ENCODE measurements at regions not wholly inside any gene's neighbourhood (a gene's known extent, or its start where the extent isn't known, plus 50 kb on each side); places are given as distances from the start of the nearest gene placed in this dataset.

GRCh38 chr11:115591380-115591779 is 87.2 kb upstream of the CADM1 start:
- TF ChIP-seq ISL1 (CRISPR knock-in tag; IDR thresholded peaks at IDR 0.05) (no peak), TOX (CRISPR knock-in tag; IDR thresholded peaks at IDR 0.05; ENCODE audit: borderline replicate concordance) (no peak), POU6F1 (CRISPR knock-in tag; IDR thresholded peaks at IDR 0.05; ENCODE audit: borderline replicate concordance, low read depth) (no peak), TCF4 (CRISPR knock-in tag; IDR thresholded peaks at IDR 0.05; ENCODE audit: borderline replicate concordance) (no peak), ZFP3 (CRISPR knock-in tag; IDR thresholded peaks at IDR 0.05) (no peak), CSRNP3 (CRISPR knock-in tag; IDR thresholded peaks at IDR 0.05) (no peak), PATZ1 (CRISPR knock-in tag; IDR thresholded peaks at IDR 0.05; ENCODE audit: borderline replicate concordance) (no peak), CREB5 (CRISPR knock-in tag; IDR thresholded peaks at IDR 0.05; ENCODE audit: low read depth) (no peak), ZNF8 (CRISPR knock-in tag; IDR thresholded peaks at IDR 0.05) (no peak), ARNTL (CRISPR knock-in tag; IDR thresholded peaks at IDR 0.05; ENCODE audit: borderline replicate concordance, low read depth) (no peak), RARB (CRISPR knock-in tag; IDR thresholded peaks at IDR 0.05) (no peak), ZFP30 (CRISPR knock-in tag; IDR thresholded peaks at IDR 0.05) (no peak)
